HG03342 (cell line): ENCODE measurements at regions not wholly inside any gene's neighbourhood (a gene's known extent, or its start where the extent isn't known, plus 50 kb on each side); places are given as distances from the start of the nearest gene placed in this dataset.
A peak's percentile ranks its signal among the peaks of the same experiment; 100 is the strongest.
"Not testable (repeated sequence)": the region's sequence is repeated elsewhere in the genome, so short reads cannot be mapped to it uniquely, and the experiment has no call there.

ENCODE experiments used
- ATAC-seq: cut with Tn5 transposase; IDR thresholded peaks from one replicate; pipeline ENCODE4 v1.9.1; 2021; ENCODE audit warnings: mild to moderate bottlenecking, moderate library complexity; ENCODE audit not compliant: unreplicated experiment

- ATAC-seq = no peak
Measured at GRCh38 chr4:59689149-59689548, 1511.0 kb upstream of the ADGRL3 start.

- ATAC-seq = no peak
Measured at GRCh38 chr4:59695355-59696053, 1504.6 kb upstream of the ADGRL3 start.

GRCh38 chr4:59698041-59698440 lies 1502.1 kb upstream of the ADGRL3 start:
- no peak for ATAC-seq

- ATAC-seq = no peak
Measured at GRCh38 chr4:59700651-59701050, 1499.5 kb upstream of the ADGRL3 start.

GRCh38 chr4:59704616-59705015 lies 1495.5 kb upstream of the ADGRL3 start:
- no peak for ATAC-seq

- no peak for ATAC-seq
Measured at GRCh38 chr4:59712470-59712869, 1487.7 kb upstream of the ADGRL3 start.

GRCh38 chr4:59724286-59724685 lies 1475.8 kb upstream of the ADGRL3 start:
- not testable (repeated sequence) for ATAC-seq

- no peak for ATAC-seq
Measured at GRCh38 chr4:59727745-59728144, 1472.4 kb upstream of the ADGRL3 start.

- no peak for ATAC-seq
Measured at GRCh38 chr4:59728496-59728895, 1471.6 kb upstream of the ADGRL3 start.

GRCh38 chr4:59729321-59729720 lies 1470.8 kb upstream of the ADGRL3 start:
- ATAC-seq = no peak

- ATAC-seq = no peak
Measured at GRCh38 chr4:59748433-59748832, 1451.7 kb upstream of the ADGRL3 start.

GRCh38 chr4:59759082-59759825 lies 1440.9 kb upstream of the ADGRL3 start:
- no peak for ATAC-seq

GRCh38 chr4:59762344-59762743 lies 1437.8 kb upstream of the ADGRL3 start:
- ATAC-seq = no peak

GRCh38 chr4:59770601-59771264 lies 1429.4 kb upstream of the ADGRL3 start:
- ATAC-seq = no peak

- ATAC-seq = no peak
Measured at GRCh38 chr4:59772641-59773139, 1427.4 kb upstream of the ADGRL3 start.

GRCh38 chr4:59780271-59780670 lies 1419.9 kb upstream of the ADGRL3 start:
- not testable (repeated sequence) for ATAC-seq

GRCh38 chr4:59805176-59805575 lies 1395.0 kb upstream of the ADGRL3 start:
- no peak for ATAC-seq

GRCh38 chr4:59814402-59815010 lies 1385.6 kb upstream of the ADGRL3 start:
- no peak for ATAC-seq

GRCh38 chr4:59818656-59819055 lies 1381.5 kb upstream of the ADGRL3 start:
- peak; percentile 91 for ATAC-seq

- ATAC-seq = no peak
Measured at GRCh38 chr4:59823311-59823710, 1376.8 kb upstream of the ADGRL3 start.

- ATAC-seq = no peak
Measured at GRCh38 chr4:59825104-59825503, 1375.0 kb upstream of the ADGRL3 start.
